Upper lobe of left lung (tissue), 4 donors: ENCODE measurements at regions not wholly inside any gene's neighbourhood (a gene's known extent, or its start where the extent isn't known, plus 50 kb on each side); places are given as distances from the start of the nearest gene placed in this dataset.

ENCODE experiments used
- EP300 ChIP-seq, 4 donors: sonication (generic); formaldehyde crosslinking; IDR thresholded peaks; one replicate each; pipeline ENCODE4 v1.5.1; 2017; ENCODE audit warnings: antibody characterized with exemption in 4 of 4, control low read depth in 2 of 4
- POLR2A ChIP-seq, 4 donors: fragments of 450-650 bp; IDR thresholded peaks; one replicate each; pipeline ENCODE4 v1.5.1; 2016 to 2017; ENCODE audit warnings: antibody characterized with exemption in 4 of 4, mild to moderate bottlenecking in 2 of 4
- POLR2AphosphoS5 ChIP-seq, 2 donors: sonication (generic); formaldehyde crosslinking; IDR thresholded peaks; one replicate each; pipeline ENCODE4 v1.5.1; 2017; ENCODE audit warnings: antibody characterized with exemption in 2 of 2
- TF ChIP-seq, protein P1 (sequence below), 6 experiments: fragments of 450-650 bp in 4 of 6; fragments of 200-600 bp in 2 of 6; sonication (generic) in 2 of 6; IDR thresholded peaks; one replicate each; pipeline ENCODE4 v1.5.1; 2016 to 2019; ENCODE audit warnings: antibody characterized with exemption in 6 of 6

DNA sequence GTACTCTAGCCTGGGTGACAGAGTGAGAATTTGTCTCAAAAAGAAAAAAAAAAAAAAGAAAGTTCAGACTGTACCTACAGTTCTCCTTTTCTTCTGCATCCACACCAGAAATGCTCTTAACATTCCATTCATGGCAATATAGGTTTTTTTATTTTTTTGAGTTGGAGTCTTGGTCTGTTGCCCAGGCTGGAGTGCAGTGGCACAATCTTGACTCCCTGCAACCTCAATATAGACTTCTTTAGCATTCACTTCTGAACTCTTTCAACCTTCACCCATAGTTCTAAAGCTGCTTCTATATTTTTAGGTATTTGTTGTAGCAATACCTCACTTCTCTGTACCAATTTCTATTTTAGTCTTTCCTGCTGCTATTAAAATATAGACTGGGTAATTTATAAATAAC is 1095.7 kb downstream of the FLRT2 start:
- TF ChIP-seq POLR2A (IDR thresholded peaks at IDR 0.05) = no peak
- TF ChIP-seq, protein P1, sequence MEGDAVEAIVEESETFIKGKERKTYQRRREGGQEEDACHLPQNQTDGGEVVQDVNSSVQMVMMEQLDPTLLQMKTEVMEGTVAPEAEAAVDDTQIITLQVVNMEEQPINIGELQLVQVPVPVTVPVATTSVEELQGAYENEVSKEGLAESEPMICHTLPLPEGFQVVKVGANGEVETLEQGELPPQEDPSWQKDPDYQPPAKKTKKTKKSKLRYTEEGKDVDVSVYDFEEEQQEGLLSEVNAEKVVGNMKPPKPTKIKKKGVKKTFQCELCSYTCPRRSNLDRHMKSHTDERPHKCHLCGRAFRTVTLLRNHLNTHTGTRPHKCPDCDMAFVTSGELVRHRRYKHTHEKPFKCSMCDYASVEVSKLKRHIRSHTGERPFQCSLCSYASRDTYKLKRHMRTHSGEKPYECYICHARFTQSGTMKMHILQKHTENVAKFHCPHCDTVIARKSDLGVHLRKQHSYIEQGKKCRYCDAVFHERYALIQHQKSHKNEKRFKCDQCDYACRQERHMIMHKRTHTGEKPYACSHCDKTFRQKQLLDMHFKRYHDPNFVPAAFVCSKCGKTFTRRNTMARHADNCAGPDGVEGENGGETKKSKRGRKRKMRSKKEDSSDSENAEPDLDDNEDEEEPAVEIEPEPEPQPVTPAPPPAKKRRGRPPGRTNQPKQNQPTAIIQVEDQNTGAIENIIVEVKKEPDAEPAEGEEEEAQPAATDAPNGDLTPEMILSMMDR (IDR thresholded peaks at IDR 0.05) = no peak
- no peak for TF ChIP-seq POLR2AphosphoS5 (IDR thresholded peaks at IDR 0.05)
- TF ChIP-seq EP300 (IDR thresholded peaks at IDR 0.05) = no peak
